Ectodermal cell (in vitro differentiated cells): ENCODE measurements at regions not wholly inside any gene's neighbourhood (a gene's known extent, or its start where the extent isn't known, plus 50 kb on each side); places are given as distances from the start of the nearest gene placed in this dataset.

Experiments used
- H3K27ac ChIP-seq: 2 replicates; pipeline ENCODE4 v1.7.0; 2013; ENCODE audit warnings: mild to moderate bottlenecking, low read depth, low read length; ENCODE audit not compliant: insufficient read depth, poor library complexity, severe bottlenecking
- H3K27me3 ChIP-seq: 2 replicates; pipeline ENCODE4 v1.7.0; 2013; ENCODE audit warnings: mild to moderate bottlenecking, low read length; ENCODE audit not compliant: insufficient read depth, control insufficient read depth, poor library complexity, severe bottlenecking
- H3K36me3 ChIP-seq: one replicate; pipeline ENCODE4 v1.7.0; 2013; ENCODE audit warnings: low read length; ENCODE audit not compliant: control insufficient read depth, insufficient read depth
- H3K4me1 ChIP-seq: one replicate; pipeline ENCODE4 v1.7.0; 2013; ENCODE audit warnings: low read length; ENCODE audit not compliant: control insufficient read depth, insufficient read depth
- H3K4me3 ChIP-seq: 2 replicates; pipeline ENCODE4 v1.7.0; 2013; ENCODE audit warnings: low read depth, low read length, control low read depth; ENCODE audit not compliant: insufficient read depth
- H3K9me3 ChIP-seq: 2 replicates; pipeline ENCODE4 v1.7.0; 2013; ENCODE audit warnings: mild to moderate bottlenecking, low read length, moderate library complexity; ENCODE audit not compliant: control insufficient read depth
- WGBS, 2 experiments: methylation state at CpG; one replicate each; pipeline ENCODE4 v1.1.7; 2013; ENCODE audit warnings: missing lambda C conversion rate in 2 of 2; 5-methylcytosine and 5-hydroxymethylcytosine counted together

DNA sequence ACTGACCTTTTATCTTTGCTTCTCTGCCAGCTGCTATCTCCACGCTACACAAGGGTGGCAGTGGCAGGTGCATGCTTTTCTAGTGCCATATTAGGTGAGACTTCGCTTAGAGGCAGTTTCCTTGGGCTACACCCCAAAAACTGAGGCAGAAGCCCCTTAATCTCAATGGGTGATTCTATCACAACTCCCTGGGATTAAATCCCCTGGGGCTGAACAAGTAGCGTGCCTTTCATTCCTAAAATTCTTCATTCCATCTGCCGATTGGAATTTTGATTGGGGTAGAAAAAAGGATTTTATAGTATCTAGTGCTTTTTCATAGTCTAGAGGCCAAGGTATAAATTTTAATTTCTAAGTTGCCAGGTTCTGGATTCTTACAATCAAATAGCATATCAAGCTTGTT, 1040.5 kb upstream of the ACVR2A start:
- H3K4me3 ChIP-seq = no peak overlapping the region
- WGBS, 2 experiments = 94 to 99% methylated on average over 4 of the region's 4 CpGs
- H3K4me1 ChIP-seq = no peaks in the 10 kb centered on the region

DNA sequence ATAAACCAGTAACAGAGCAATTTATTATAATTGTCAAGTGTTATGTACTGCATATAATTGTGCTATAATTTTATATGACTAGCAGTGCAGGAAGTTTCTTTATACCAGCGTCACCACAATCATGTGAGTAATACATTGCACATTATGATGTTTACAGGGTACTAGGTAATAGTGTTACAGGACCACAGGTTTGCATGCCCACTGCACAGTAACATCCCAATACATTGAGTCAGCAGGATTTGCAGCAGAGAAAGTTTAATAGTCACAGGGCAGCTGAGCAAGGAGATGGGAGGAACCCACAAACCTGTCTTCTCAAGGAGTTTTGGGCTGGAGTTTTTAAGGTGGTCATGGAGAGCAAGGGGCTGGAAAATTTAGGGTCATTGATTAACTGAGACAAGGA, 1042.9 kb upstream of the ACVR2A start:
- H3K9me3 ChIP-seq = no peaks in the 10 kb centered on the region
- no peaks in the 10 kb centered on the region for H3K36me3 ChIP-seq
- H3K4me1 ChIP-seq = no peaks in the 10 kb centered on the region
- H3K27me3 ChIP-seq = no peaks in the 10 kb centered on the region
- 91% methylated on average over 1 of the region's 1 CpG; no CpG with 5 or more reads in 1 of the 2 experiments for WGBS, 2 experiments
- H3K4me3 ChIP-seq = no peak overlapping the region
- H3K27ac ChIP-seq = no peak overlapping the region

More for the DNA sequence above, 1040.5 kb upstream of the ACVR2A start:
- no peak overlapping the region for H3K27ac ChIP-seq
- H3K36me3 ChIP-seq = no peaks in the 10 kb centered on the region
- no peaks in the 10 kb centered on the region for H3K9me3 ChIP-seq
- no peaks in the 10 kb centered on the region for H3K27me3 ChIP-seq

DNA sequence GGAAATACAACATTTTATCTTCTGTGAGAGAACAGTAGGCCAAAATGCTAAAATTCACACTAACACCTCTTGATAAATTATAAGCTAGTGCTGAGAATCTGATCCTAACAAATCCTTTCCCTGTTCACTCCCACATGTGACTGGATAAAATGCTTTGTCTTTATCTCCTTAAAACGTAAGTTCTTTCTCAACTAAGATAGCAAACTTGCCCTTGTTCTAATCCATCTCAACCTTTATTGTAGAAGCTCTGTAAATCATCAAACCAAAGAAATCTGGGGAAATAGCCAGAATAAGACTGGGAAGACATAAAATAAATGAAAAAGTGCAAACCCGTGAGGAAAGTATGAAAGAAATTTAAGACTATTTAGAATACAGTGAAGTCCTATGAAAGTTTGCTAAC, 1058.4 kb upstream of the ACVR2A start:
- H3K4me3 ChIP-seq = no peak overlapping the region
- no peak overlapping the region for H3K27ac ChIP-seq
- WGBS, 2 experiments = 88 to 92% methylated on average over 2 of the region's 2 CpGs
- no peaks in the 10 kb centered on the region for H3K4me1 ChIP-seq
- H3K36me3 ChIP-seq = no peaks in the 10 kb centered on the region
- H3K27me3 ChIP-seq = no peaks in the 10 kb centered on the region
- H3K9me3 ChIP-seq = no peaks in the 10 kb centered on the region

DNA sequence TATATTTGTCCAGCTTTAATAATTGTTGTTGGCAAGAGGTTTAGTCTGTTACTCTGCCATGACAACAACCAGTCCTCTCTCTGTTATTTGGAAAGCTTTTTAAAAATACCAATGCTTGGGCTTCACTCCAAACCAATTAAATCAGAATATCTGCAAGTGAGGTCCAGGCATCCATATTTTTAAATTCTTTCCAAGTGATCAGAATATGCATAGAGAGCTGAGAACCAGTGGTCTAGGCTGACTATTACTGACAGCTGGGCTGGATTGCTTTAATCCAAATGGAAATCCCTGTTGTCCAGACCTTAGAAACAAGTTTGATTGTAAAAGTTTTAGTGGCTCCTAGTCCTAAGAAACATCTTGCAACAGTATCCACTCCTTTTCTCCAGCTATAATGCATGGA, 1059.7 kb upstream of the ACVR2A start:
- H3K27ac ChIP-seq = no peak overlapping the region
- H3K9me3 ChIP-seq = no peaks in the 10 kb centered on the region
- no peak overlapping the region for H3K4me3 ChIP-seq
- no peaks in the 10 kb centered on the region for H3K4me1 ChIP-seq
- no peaks in the 10 kb centered on the region for H3K27me3 ChIP-seq
- no peaks in the 10 kb centered on the region for H3K36me3 ChIP-seq

DNA sequence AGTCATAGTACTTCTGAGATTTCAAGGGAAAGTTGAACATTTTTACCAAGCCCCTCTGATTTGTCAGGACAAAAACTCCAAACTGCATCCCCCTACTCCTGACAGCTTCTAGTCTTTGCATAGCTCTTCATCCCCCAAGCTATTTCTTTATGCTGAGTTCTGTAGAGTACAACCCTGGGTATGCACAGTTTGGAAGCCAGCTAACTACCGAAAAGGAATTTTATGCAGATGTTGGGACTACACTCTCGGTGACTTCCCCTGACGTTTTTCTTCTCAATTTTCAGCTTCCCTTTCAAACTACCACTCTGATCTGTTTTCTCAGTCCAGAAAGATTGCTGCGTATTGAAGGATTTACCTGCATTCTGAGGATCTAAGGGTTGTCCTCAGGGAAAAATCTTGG, 1060.2 kb upstream of the ACVR2A start:
- Histone ChIP-seq H3K9me3 (no peaks in the 10 kb centered on the region), H3K27me3 (no peaks in the 10 kb centered on the region), H3K4me3 (no peak overlapping the region), H3K4me1 (no peaks in the 10 kb centered on the region), H3K36me3 (no peaks in the 10 kb centered on the region), H3K27ac (no peak overlapping the region)
- WGBS, 2 experiments = 83 to 86% methylated on average over 4 of the region's 4 CpGs

DNA sequence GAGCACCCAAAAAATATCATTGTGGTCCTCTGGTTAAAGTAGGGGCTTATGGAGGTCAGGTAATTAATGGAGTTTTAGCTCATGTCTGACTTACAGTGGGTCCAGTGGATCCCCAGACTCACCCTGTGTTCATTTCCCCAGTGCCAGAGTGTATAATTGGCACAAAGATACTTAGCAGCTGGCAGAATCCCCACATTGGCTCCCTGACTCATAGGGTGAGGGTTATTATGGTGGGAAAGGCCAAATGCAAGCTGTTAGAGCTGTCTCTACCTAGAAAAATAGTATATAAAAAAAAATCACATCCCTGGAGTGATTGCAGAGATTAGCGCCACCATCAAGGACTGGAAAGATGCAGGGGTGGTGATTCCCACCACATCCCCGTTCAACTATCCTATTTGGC, 1067.6 kb upstream of the ACVR2A start:
- no peaks in the 10 kb centered on the region for H3K27me3 ChIP-seq
- H3K4me3 ChIP-seq = no peak overlapping the region
- H3K27ac ChIP-seq = no peak overlapping the region
- H3K4me1 ChIP-seq = no peaks in the 10 kb centered on the region
- WGBS, 2 experiments = 95 to 98% methylated on average over 2 of the region's 2 CpGs
- no peaks in the 10 kb centered on the region for H3K9me3 ChIP-seq
- H3K36me3 ChIP-seq = no peaks in the 10 kb centered on the region

DNA sequence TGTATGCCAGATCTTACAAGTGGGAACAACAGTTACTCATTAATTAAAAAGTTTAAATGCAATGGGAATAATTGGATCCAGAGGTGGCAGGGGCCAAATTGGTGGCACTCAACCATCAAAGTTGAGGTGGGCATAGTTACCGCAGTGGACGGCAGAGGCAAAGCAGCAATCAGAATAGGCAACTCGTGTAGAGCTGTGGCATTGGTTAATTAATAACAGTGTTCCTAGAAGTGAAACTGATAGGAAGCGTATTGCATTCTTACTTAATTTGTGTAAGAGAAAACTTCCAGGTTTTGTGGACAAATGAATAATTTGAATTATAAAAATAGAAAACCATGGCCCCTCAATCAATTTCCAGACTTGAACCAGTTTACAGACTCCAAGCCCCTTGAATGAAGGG, 1068.2 kb upstream of the ACVR2A start:
- Histone ChIP-seq H3K27ac (no peak overlapping the region), H3K4me3 (no peak overlapping the region), H3K27me3 (no peaks in the 10 kb centered on the region), H3K4me1 (no peaks in the 10 kb centered on the region), H3K9me3 (no peaks in the 10 kb centered on the region), H3K36me3 (no peaks in the 10 kb centered on the region)
- 94 to 96% methylated on average over 4 of the region's 4 CpGs for WGBS, 2 experiments

DNA sequence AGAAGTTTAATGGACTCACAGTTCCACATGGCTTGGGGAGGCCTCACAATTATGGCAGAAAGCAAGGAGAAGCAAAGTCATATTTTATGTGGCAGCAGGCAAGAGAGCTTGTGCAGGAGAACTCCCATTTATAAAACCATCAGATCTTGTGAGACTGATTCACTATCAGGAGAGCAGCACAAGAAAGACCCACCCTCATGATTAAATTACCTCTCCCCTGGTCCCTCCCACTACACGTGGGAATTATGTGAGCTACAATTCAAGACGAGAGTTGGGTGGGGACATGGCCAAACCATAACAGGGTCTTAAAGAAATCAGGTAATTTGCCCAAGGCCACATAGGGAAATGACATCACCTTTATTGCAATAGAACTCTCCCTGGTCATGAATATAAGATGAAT, 1073.3 kb upstream of the ACVR2A start:
- H3K36me3 ChIP-seq = no peaks in the 10 kb centered on the region
- H3K27me3 ChIP-seq = no peaks in the 10 kb centered on the region
- H3K4me3 ChIP-seq = no peak overlapping the region
- no peaks in the 10 kb centered on the region for H3K4me1 ChIP-seq
- 74 to 76% methylated on average over 2 of the region's 2 CpGs for WGBS, 2 experiments
- H3K9me3 ChIP-seq = no peaks in the 10 kb centered on the region
- H3K27ac ChIP-seq = no peak overlapping the region

DNA sequence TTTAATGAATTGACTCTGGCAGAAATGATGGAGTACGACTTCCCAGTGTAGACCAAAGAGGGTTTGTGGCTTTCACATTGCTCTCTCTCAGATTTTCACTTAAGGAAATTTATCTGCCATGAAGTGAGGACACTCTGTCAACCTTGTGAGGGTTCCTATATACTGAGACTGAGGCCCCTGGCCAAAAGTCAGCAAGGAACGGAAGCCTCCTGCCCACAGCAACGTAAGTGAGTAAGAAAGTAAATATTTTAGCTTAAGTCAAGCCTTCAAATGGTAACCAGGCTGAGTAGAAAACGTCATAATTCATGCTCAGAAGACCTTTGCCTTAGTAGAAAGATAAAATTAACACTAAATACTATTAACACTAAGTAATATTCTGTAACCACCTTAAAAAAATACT, 1080.5 kb upstream of the ACVR2A start:
- Histone ChIP-seq H3K27ac (no peak overlapping the region), H3K9me3 (no peaks in the 10 kb centered on the region), H3K27me3 (no peaks in the 10 kb centered on the region), H3K4me1 (no peaks in the 10 kb centered on the region), H3K36me3 (no peaks in the 10 kb centered on the region), H3K4me3 (no peak overlapping the region)
- 88 to 94% methylated on average over 3 of the region's 4 CpGs for WGBS, 2 experiments

DNA sequence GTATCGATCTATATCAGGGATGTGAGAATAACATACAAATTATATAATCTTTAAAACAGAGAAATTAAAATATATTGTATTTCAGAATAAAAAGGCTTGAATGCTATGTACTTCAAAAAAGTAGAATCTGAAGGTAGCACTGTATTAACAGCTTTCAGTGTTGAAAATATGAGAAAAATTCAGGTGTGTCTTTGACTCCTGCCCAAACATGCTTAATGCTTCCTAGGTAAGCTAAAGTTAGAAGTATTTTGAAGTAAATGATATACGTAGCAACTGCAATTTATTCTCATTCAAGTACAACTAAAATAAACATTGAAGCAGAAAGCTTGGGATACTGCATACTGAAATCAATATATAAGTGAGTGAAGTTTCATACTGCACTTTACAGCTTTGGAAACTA, 1082.0 kb upstream of the ACVR2A start:
- no CpG with 5 or more reads among the region's 2 CpGs for WGBS, 2 experiments
- Histone ChIP-seq H3K36me3 (no peaks in the 10 kb centered on the region), H3K27me3 (no peaks in the 10 kb centered on the region), H3K9me3 (no peaks in the 10 kb centered on the region), H3K4me3 (no peak overlapping the region), H3K4me1 (no peaks in the 10 kb centered on the region), H3K27ac (no peak overlapping the region)

DNA sequence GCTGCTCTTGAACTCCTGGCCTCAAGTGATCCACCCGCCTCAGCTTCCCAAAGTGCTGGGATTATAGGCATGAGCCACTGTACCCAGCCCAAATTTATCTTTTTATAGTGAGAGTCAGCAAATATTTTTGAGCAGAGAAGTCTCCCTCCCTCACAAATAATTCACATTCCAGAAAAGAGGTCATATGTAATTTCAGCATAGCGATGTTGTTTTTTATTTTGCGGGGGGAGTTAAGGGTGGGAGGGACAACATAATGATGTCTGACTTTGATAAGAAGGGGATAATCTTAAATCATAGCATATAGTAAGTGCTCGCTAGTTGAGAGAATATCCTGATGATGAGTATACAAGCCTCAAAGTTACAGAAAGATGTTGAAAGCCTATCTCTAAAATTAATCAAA, 1090.2 kb upstream of the ACVR2A start:
- H3K4me3 ChIP-seq = no peak overlapping the region
- 91 to 94% methylated on average over 3 to 4 of the region's 4 CpGs for WGBS, 2 experiments
- no peak overlapping the region for H3K27ac ChIP-seq
- H3K9me3 ChIP-seq = no peaks in the 10 kb centered on the region
- H3K4me1 ChIP-seq = no peaks in the 10 kb centered on the region
- H3K36me3 ChIP-seq = no peaks in the 10 kb centered on the region
- no peaks in the 10 kb centered on the region for H3K27me3 ChIP-seq
